CD4-positive, alpha-beta memory T cell (primary cell): ENCODE measurements at regions not wholly inside any gene's neighbourhood (a gene's known extent, or its start where the extent isn't known, plus 50 kb on each side); places are given as distances from the start of the nearest gene placed in this dataset.
A peak's percentile ranks its signal among the peaks of the same experiment; 100 is the strongest.

Experiments used
- CTCF ChIA-PET: fragments of 350-600 bp; sonication (Branson Sonifier 250); formaldehyde crosslinking; loops from one replicate; lab custom pipeline; 2021; ENCODE audit warnings: inconsistent platforms; ENCODE audit not compliant: partially characterized antibody; lab: Charles Lee
- POLR2A ChIA-PET: fragments of 350-600 bp; sonication (Branson Sonifier 250); formaldehyde crosslinking; loops from one replicate; lab custom pipeline; 2021; ENCODE audit not compliant: partially characterized antibody; lab: Charles Lee
- DNase-seq, 5 donors: peaks; one replicate each; pipeline versions ENCODE4 v3.0.0 to v3.0.0-alpha.2; 2020 to 2022; ENCODE audit warnings: mixed read lengths in 1 of 5
- H3K27ac ChIP-seq: one replicate; pipeline ENCODE4 v1.7.0; 2013; ENCODE audit warnings: low read depth, low read length
- H3K27me3 ChIP-seq: 2 replicates; pipeline ENCODE4 v1.7.0; 2013; ENCODE audit warnings: mild to moderate bottlenecking, low read length, moderate library complexity; ENCODE audit not compliant: insufficient read depth
- H3K36me3 ChIP-seq: 2 replicates; pipeline ENCODE4 v1.7.0; 2013; ENCODE audit warnings: mild to moderate bottlenecking, low read length, moderate library complexity; ENCODE audit not compliant: insufficient read depth
- H3K4me1 ChIP-seq: 2 replicates; pipeline ENCODE4 v1.7.0; 2013; ENCODE audit warnings: mild to moderate bottlenecking, low read length, moderate library complexity; ENCODE audit not compliant: insufficient read depth
- H3K4me3 ChIP-seq, 2 donors: one replicate each; pipeline ENCODE4 v1.7.0; 2013; ENCODE audit warnings: low read length in 2 of 2, mild to moderate bottlenecking in 1 of 2
- H3K9me3 ChIP-seq, 2 donors: one replicate each; pipeline ENCODE4 v1.7.0; 2013; ENCODE audit warnings: low read length in 2 of 2, control low read depth in 1 of 2; ENCODE audit not compliant: control insufficient read depth in 1 of 2
- H3K27ac Mint-ChIP-seq, 7 donors: one replicate each; pipeline ENCODE4 v1.8.0; 2020 to 2021; ENCODE audit warnings: mixed read lengths in 7 of 7, mild to moderate bottlenecking in 6 of 7, inconsistent platforms in 3 of 7, moderate library complexity in 3 of 7
- H3K27me3 Mint-ChIP-seq, 2 donors: one replicate each; pipeline ENCODE4 v1.8.0; 2020 to 2021; ENCODE audit warnings: mixed read lengths in 2 of 2
- H3K36me3 Mint-ChIP-seq, 2 donors: one replicate each; pipeline ENCODE4 v1.8.0; 2020 to 2021; ENCODE audit warnings: mixed read lengths in 2 of 2, inconsistent platforms in 1 of 2, mild to moderate bottlenecking in 1 of 2
- H3K4me1 Mint-ChIP-seq, 4 donors: one replicate each; pipeline ENCODE4 v1.8.0; 2020 to 2021; ENCODE audit warnings: mixed read lengths in 4 of 4, mild to moderate bottlenecking in 1 of 4
- H3K4me3 Mint-ChIP-seq, 8 donors: one replicate each; pipeline ENCODE4 v1.8.0; 2020 to 2021; ENCODE audit warnings: mixed read lengths in 8 of 8, mild to moderate bottlenecking in 7 of 8, moderate library complexity in 6 of 8, inconsistent platforms in 3 of 8
- H3K9me3 Mint-ChIP-seq, 8 donors: one replicate each; pipeline ENCODE4 v1.8.0; 2020 to 2021; ENCODE audit warnings: mixed read lengths in 8 of 8, mild to moderate bottlenecking in 5 of 8, inconsistent platforms in 3 of 8, moderate library complexity in 1 of 8
- intact Hi-C: fragments of 100-400 bp; cut with micrococcal nuclease; formaldehyde crosslinking; loops from one replicate; pipeline ENCODE4 v1.15.1; 2023

- Mint-ChIP-seq H3K4me1 (peaks cover 7 to 13% (median 9%) of the 10 kb centered on the region in 4 donors), H3K9me3 (no peaks in the 10 kb centered on the region)
Measured at GRCh38 chr7:4610768-4611467, 71.2 kb upstream of the FOXK1 start.

GRCh38 chr7:4612237-4612636 lies 69.9 kb upstream of the FOXK1 start:
- Histone ChIP-seq H3K27ac (no peak overlapping the region), H3K4me3 (no peak overlapping the region), H3K36me3 (no peaks in the 10 kb centered on the region), H3K9me3 (no peaks in the 10 kb centered on the region), H3K27me3 (no peaks in the 10 kb centered on the region), H3K4me1 (peaks cover 4% of the 10 kb centered on the region)
- no peaks in the 10 kb centered on the region for H3K36me3 Mint-ChIP-seq
- no peak overlapping the region for H3K4me3 Mint-ChIP-seq
- H3K4me1 Mint-ChIP-seq = peaks cover 7 to 13% (median 9%) of the 10 kb centered on the region in 4 donors
- no peaks in the 10 kb centered on the region for H3K9me3 Mint-ChIP-seq
- peaks cover 0 to 3% of the 10 kb centered on the region in 2 donors for H3K27me3 Mint-ChIP-seq
- intact Hi-C loops = loop anchor here (10.0 kb wide), 1 partner anchor 273 kb away; the partner anchor contains the start of gene RADIL
- no peak overlapping the region for H3K27ac Mint-ChIP-seq
- ChIA-PET POLR2A (interaction anchor here (0.6 to 1.3 kb wide), 3 partner anchors 29 to 1520 kb away, joined by 3 to 5 read pairs (median 3); no protein-coding TSS in a partner anchor), CTCF (interaction anchor here (0.9 to 3.4 kb wide), 10 partner anchors 17 to 476 kb away, joined by 3 to 27 read pairs (median 4); no protein-coding TSS in a partner anchor)
- no peak for DNase-seq

More at GRCh38 chr7:4610768-4611467, 71.2 kb upstream of the FOXK1 start:
- CTCF ChIA-PET = interaction anchor here (0.7 to 3.4 kb wide), 15 partner anchors 9 to 625 kb away, joined by 3 to 27 read pairs (median 5); partner anchors contain the start of gene AP5Z1
- Histone ChIP-seq H3K36me3 (no peaks in the 10 kb centered on the region), H3K27me3 (no peaks in the 10 kb centered on the region), H3K27ac (no peak overlapping the region), H3K9me3 (no peaks in the 10 kb centered on the region), H3K4me3 (no peak overlapping the region), H3K4me1 (peaks cover 4% of the 10 kb centered on the region)
- POLR2A ChIA-PET = interaction anchor here (0.9 to 1.3 kb wide), 3 partner anchors 30 to 139 kb away, joined by 3 to 5 read pairs (median 3); no protein-coding TSS in a partner anchor
- Mint-ChIP-seq H3K27ac (peak overlapping the region in 1 of 7 donors; percentile 70), H3K4me3 (no peak overlapping the region), H3K36me3 (no peaks in the 10 kb centered on the region), H3K27me3 (peaks cover 1 to 3% of the 10 kb centered on the region in 2 donors)
- peak; percentile 62 to 73 (median 67) for DNase-seq
- intact Hi-C loops = loop anchor here (1.0 to 10.0 kb wide), 4 partner anchors 30 to 274 kb away; partner anchors contain the start of gene RADIL

- DNase-seq = no peak
- no peaks in the 10 kb centered on the region for H3K36me3 Mint-ChIP-seq
Measured at GRCh38 chr7:4612939-4613841, 68.9 kb upstream of the FOXK1 start.

GRCh38 chr7:4613846-4614548 lies 68.1 kb upstream of the FOXK1 start:
- intact Hi-C loops = loop anchor here (10.0 kb wide), 1 partner anchor 271 kb away; the partner anchor contains the start of gene RADIL
- no peak overlapping the region for H3K27ac ChIP-seq
- H3K27me3 ChIP-seq = no peaks in the 10 kb centered on the region
- ChIA-PET POLR2A (no interaction called here), CTCF (interaction anchor here (0.9 to 1.2 kb wide), 3 partner anchors 12 to 161 kb away, joined by 3 to 4 read pairs (median 3); partner anchors contain the start of gene AP5Z1)
- Mint-ChIP-seq H3K36me3 (no peaks in the 10 kb centered on the region), H3K4me3 (no peak overlapping the region), H3K4me1 (peaks cover 7 to 15% (median 10%) of the 10 kb centered on the region in 4 donors), H3K27ac (no peak overlapping the region), H3K9me3 (no peaks in the 10 kb centered on the region), H3K27me3 (peaks cover 0 to 3% of the 10 kb centered on the region in 2 donors)
- H3K36me3 ChIP-seq = no peaks in the 10 kb centered on the region
- H3K9me3 ChIP-seq = no peaks in the 10 kb centered on the region
- no peak overlapping the region for H3K4me3 ChIP-seq
- H3K4me1 ChIP-seq = peaks cover 6% of the 10 kb centered on the region
- DNase-seq = no peak

More at GRCh38 chr7:4612939-4613841, 68.9 kb upstream of the FOXK1 start:
- Histone ChIP-seq H3K4me1 (peaks cover 4% of the 10 kb centered on the region), H3K27me3 (no peaks in the 10 kb centered on the region), H3K27ac (no peak overlapping the region), H3K36me3 (no peaks in the 10 kb centered on the region), H3K9me3 (no peaks in the 10 kb centered on the region), H3K4me3 (no peak overlapping the region)
- no peaks in the 10 kb centered on the region for H3K9me3 Mint-ChIP-seq
- ChIA-PET CTCF (interaction anchor here (0.9 to 1.6 kb wide), 4 partner anchors 11 to 162 kb away, joined by 3 to 4 read pairs (median 3); partner anchors contain the start of gene AP5Z1), POLR2A (no interaction called here)
- intact Hi-C loops = loop anchor here (10.0 kb wide), 1 partner anchor 272 kb away; the partner anchor contains the start of gene RADIL
- H3K27me3 Mint-ChIP-seq = peaks cover 0 to 3% of the 10 kb centered on the region in 2 donors
- peak overlapping the region in 2 of 7 donors; percentile 34 to 43 for H3K27ac Mint-ChIP-seq
- peak overlapping the region in 6 of 8 donors; percentile 30 to 69 (median 58) for H3K4me3 Mint-ChIP-seq
- peaks cover 7 to 13% (median 9%) of the 10 kb centered on the region in 4 donors for H3K4me1 Mint-ChIP-seq

GRCh38 chr7:4616116-4616515 lies 66.0 kb upstream of the FOXK1 start:
- Histone ChIP-seq H3K27ac (no peak overlapping the region), H3K36me3 (no peaks in the 10 kb centered on the region), H3K27me3 (no peaks in the 10 kb centered on the region), H3K9me3 (no peaks in the 10 kb centered on the region), H3K4me1 (peaks cover 23% of the 10 kb centered on the region), H3K4me3 (no peak overlapping the region)
- CTCF ChIA-PET = no interaction called here
- H3K27ac Mint-ChIP-seq = no peak overlapping the region
- no peaks in the 10 kb centered on the region for H3K36me3 Mint-ChIP-seq
- H3K9me3 Mint-ChIP-seq = no peaks in the 10 kb centered on the region
- H3K4me1 Mint-ChIP-seq = peaks cover 11 to 32% (median 16%) of the 10 kb centered on the region in 4 donors
- no peak for DNase-seq
- POLR2A ChIA-PET = no interaction called here
- intact Hi-C loops = loop anchor here (10.0 kb wide), 1 partner anchor 269 kb away; the partner anchor contains the start of gene RADIL
- H3K4me3 Mint-ChIP-seq = no peak overlapping the region
- no peaks in the 10 kb centered on the region for H3K27me3 Mint-ChIP-seq

GRCh38 chr7:4621396-4621795 lies 60.7 kb upstream of the FOXK1 start:
- peaks cover 33% of the 10 kb centered on the region for H3K4me1 ChIP-seq
- DNase-seq = no peak
- H3K36me3 ChIP-seq = no peaks in the 10 kb centered on the region
- intact Hi-C loops = no loop called here
- Mint-ChIP-seq H3K27ac (peak overlapping the region in 3 of 7 donors; percentile 31 to 48 (median 43)), H3K4me1 (peaks cover 13 to 33% (median 20%) of the 10 kb centered on the region in 4 donors), H3K36me3 (no peaks in the 10 kb centered on the region), H3K27me3 (no peaks in the 10 kb centered on the region), H3K4me3 (no peak overlapping the region), H3K9me3 (peaks cover 0 to 12% (median 6%) of the 10 kb centered on the region in 8 donors)
- ChIA-PET CTCF (no interaction called here), POLR2A (no interaction called here)
- H3K27ac ChIP-seq = no peak overlapping the region
- H3K4me3 ChIP-seq = no peak overlapping the region
- H3K9me3 ChIP-seq = peaks cover 0 to 5% of the 10 kb centered on the region in 2 donors
- H3K27me3 ChIP-seq = no peaks in the 10 kb centered on the region
